D721Med (cell line): ENCODE measurements at regions not wholly inside any gene's neighbourhood (a gene's known extent, or its start where the extent isn't known, plus 50 kb on each side); places are given as distances from the start of the nearest gene placed in this dataset.
"Not testable (repeated sequence)": the region's sequence is repeated elsewhere in the genome, so short reads cannot be mapped to it uniquely, and the experiment has no call there.

ENCODE experiments used
- DNase-seq: peaks from one replicate; pipeline ENCODE4 v3.0.0; 2011; ENCODE audit warnings: low spot score; ENCODE audit not compliant: insufficient read length
- FAIRE-seq: peaks from 2 replicates; lab custom pipeline; 2011; peaks lifted over from hg19 to GRCh38; lab: Jason Lieb, UNC
- CTCF ChIP-seq: IDR thresholded peaks from 2 replicates; pipeline ENCODE4 v1.5.1; 2012; ENCODE audit warnings: mild to moderate bottlenecking, control low read depth; ENCODE audit not compliant: insufficient read depth; ENCODE audit errors: missing control alignments

- FAIRE-seq (no peak), DNase-seq (no peak)
- peak; percentile 67 for TF ChIP-seq CTCF
Observed at GRCh38 chr10:84008878-84009277, 130.4 kb upstream of the GHITM start.

GRCh38 chr10:84012431-84012830, 126.9 kb upstream of the GHITM start:
- FAIRE-seq (no peak), DNase-seq (no peak)
- no peak for TF ChIP-seq CTCF

GRCh38 chr10:84012831-84013458, 126.4 kb upstream of the GHITM start:
- no peak for TF ChIP-seq CTCF
- no peak for FAIRE-seq
- no peak for DNase-seq

GRCh38 chr10:84015877-84016595, 123.3 kb upstream of the GHITM start:
- no peak for TF ChIP-seq CTCF
- FAIRE-seq (no peak), DNase-seq (no peak)

- FAIRE-seq (no peak), DNase-seq (no peak)
- no peak for TF ChIP-seq CTCF
Observed at GRCh38 chr10:84018826-84019225, 120.5 kb upstream of the GHITM start.

- not testable (repeated sequence) for DNase-seq
Observed at GRCh38 chr10:84019854-84020458, 119.4 kb upstream of the GHITM start.

GRCh38 chr10:84026821-84027257, 112.5 kb upstream of the GHITM start:
- peak; percentile 77 for TF ChIP-seq CTCF
- DNase-seq (no peak), FAIRE-seq (no peak)

More at GRCh38 chr10:84019854-84020458, 119.4 kb upstream of the GHITM start:
- not testable (repeated sequence) for FAIRE-seq
